ENCODE measurements at regions not wholly inside any gene's neighbourhood (a gene's known extent, or its start where the extent isn't known, plus 50 kb on each side); places are given as distances from the start of the nearest gene placed in this dataset.

DNA sequence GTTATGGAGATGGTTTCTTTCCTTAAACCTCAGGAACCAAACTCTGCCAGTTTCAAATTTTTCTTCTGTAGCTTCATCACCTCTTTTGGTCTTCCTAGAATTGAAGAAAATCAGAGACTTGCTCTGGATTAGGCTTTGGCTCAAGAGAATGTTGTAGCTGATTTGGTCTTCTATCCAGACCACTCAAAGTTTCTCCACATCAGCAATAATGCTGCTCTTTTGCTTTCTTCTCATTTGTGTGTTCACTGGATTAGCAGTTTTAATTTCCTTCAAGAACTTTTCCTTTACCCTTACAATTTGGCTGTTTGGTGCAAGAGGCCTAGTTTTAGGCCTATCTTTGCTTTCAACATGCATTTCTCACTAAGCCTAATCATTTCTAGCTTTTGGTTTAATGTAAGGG is 78.1 kb upstream of the PLCB4 start:
- DNase-seq (ENCODE audit: low read depth) = no peak

DNA sequence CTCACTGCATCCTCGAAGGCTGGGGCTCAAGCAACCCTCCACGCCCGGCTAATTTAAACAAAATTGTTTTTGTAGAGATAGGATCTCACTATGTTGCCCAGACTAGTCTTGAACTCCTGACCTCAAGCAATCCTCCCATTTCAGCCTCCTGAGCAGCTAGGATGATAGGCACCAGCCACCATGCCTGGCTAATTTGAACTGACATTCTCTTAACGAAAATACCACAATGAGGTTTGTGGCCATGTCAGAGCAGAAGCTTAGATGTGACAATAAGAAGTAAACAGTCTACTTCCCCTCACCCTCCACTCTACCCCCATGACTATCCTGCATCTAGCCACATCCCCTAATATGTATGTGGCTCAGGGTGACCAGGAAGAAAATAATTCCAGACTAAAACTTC is 74.8 kb upstream of the PLCB4 start:
- no peak for DNase-seq (ENCODE audit: low read depth)

DNA sequence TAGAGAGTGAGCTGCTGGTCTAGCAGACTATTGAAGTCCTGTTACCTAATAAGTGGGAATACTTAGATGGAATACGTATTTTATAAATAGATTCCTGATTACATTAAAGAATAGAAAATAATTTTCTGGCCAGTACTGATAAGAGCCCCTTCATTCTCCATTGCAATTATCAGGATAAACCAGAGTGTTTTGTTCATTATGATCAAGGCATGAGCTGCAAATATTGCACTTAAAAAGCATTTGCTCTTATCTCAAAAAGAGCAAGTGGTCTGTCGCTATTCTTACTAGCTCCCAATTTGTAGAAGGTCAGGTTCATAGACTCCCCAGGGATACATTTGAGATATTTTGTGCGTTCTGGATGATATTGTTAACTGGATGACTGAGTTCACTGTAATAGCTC is 73.1 kb upstream of the PLCB4 start:
- DNase-seq (ENCODE audit: low read depth) = no peak

- DNase-seq (ENCODE audit: low read depth) = no peak
Observed at GRCh38 chr20:8996817-8997512, 71.9 kb upstream of the PLCB4 start.

GRCh38 chr20:8997701-8998117 is 71.2 kb upstream of the PLCB4 start:
- DNase-seq (ENCODE audit: low read depth) = no peak

DNA sequence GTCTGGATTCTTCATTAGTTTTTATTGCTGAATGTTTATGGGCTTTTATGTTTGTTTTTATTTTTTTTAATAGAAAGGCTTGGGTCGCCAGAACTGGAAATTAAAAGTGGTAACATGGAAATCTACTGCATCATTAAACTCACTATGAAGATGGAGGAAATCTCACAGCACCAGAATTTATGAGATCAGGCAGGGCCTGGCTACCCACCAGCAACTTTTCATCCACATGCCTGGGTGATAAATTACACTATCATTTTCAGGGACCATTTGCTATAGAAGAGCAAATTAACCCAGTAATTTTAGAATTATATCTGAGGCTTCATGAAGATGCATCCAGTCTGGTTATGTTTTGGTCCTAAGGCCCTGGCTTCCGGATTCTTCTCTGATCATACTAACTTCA is 57.8 kb upstream of the PLCB4 start:
- no peak for DNase-seq (ENCODE audit: low read depth)

DNA sequence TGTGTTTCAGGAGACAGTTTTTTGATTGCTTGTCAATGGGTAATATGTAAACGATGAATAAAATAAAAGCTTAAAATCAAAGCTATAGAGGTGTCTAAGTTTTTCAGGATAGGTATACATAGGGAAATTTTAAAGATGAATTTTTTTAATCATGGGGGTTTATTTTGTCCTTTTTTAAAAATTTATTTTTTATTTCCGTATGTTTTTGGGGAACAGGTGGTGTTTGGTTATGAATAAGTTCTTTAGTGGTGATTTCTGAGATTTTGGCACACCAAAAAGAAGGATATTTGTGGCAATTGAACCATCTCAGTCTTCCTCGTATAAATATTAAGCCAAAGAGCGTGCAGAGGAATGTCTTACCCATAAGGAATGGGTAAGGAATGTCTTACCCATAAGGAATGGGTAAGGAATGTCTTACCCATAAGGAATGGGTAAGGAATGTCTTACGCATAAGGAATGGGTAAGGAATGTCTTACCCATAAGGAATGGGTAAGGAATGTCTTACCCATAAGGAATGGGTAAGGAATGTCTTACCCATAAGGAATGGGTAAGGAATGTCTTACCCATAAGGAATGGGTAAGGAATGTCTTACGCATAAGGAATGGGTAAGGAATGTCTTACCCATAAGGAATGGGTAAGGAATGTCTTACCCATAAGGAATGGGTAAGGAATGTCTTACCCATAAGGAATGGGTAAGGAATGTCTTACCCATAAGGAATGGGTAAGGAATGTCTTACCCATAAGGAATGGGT is 53.5 kb upstream of the PLCB4 start:
- DNase-seq (ENCODE audit: low read depth) = peak; percentile 86

GRCh38 chr20:9015984-9016324 is 52.9 kb upstream of the PLCB4 start:
- peak; percentile 94 for DNase-seq (ENCODE audit: low read depth)

- DNase-seq (ENCODE audit: low read depth) = no peak
Observed at GRCh38 chr20:9018346-9018745, 50.5 kb upstream of the PLCB4 start.
